ENCODE measurements at regions not wholly inside any gene's neighbourhood (a gene's known extent, or its start where the extent isn't known, plus 50 kb on each side); places are given as distances from the start of the nearest gene placed in this dataset.
"Not testable (repeated sequence)": the region's sequence is repeated elsewhere in the genome, so short reads cannot be mapped to it uniquely, and the experiment has no call there.

DNA sequence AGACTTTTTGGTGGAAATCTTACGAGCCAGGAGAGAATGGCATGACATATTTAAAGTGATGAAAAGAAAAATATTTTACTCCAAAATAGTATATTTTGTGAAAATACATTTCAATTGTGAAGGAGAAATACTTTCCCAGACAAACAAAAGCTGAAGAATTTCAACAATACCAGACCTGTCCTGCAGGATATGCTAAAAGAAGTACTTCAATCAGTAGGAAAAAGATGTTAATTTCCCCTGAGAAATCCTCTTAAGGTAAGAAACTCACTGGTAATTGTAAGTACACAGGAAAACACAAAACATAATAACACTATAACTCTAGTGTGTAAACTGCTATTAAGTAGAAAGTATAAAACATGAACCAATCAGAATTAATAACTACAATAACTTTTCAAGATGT is 341.8 kb upstream of the GJE1 start:
- DNase-seq (ENCODE audit: low read depth in 2 of 3, low spot score in 2 of 3): no peak

DNA sequence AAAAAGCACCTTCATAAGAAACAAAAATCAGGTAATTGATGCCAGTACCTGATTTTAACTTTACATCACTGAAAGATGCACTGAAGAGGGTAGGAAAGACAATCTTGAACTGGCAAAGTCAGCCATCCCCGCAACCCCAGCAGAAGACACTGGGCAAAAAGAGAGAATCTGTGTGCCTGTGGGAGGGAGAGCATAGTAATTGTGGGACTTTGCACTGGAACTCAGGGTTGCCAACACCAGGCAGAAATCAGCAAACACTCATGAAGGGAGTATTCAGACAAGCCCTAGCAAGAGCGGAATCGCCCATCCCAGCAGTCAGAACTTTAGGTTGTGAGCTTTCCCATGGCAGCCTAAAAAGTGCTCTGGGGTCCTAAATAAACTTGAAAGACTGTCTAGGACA is 344.6 kb upstream of the GJE1 start:
- DNase-seq (ENCODE audit: low read depth in 2 of 3, low spot score in 2 of 3): no peak

DNA sequence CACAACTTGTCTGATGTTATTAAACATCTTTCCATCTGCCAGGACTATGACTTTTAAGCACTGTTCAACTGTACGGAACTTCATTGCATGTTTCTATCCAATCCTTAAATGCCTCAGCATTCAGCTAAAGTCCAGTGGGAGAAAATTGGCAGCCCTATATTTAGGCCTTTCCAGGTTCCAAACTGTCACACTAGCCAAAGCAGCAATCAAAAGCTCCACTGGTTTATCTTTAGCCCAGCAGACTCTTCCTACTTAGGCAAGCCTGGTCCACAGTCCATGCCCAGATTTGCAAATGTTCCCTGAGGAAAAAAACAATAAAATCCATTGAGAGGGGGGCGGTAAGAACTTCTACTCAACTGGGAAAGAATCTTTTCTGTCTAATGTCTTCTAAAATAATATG is 349.1 kb upstream of the GJE1 start:
- DNase-seq (ENCODE audit: low read depth in 2 of 3, low spot score in 2 of 3): no peak

DNA sequence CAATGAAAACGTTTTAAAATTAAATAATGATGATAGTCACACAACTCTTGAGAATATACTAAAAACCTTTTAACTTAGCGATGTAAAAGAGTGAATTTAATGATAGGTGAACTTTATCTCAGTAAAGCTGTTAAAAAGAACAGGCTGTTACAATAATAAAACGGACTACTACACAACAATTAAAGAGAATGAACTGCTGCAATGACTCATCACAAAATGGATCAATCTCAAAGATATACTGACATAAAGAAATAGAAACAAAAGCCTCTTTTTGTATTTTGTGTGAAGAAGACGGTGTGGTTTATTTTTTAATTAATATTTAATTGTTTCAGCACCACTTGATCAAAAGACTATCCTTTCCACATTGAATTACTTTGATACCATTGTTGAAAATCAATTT is 352.4 kb upstream of the GJE1 start:
- no peak for DNase-seq (ENCODE audit: low read depth in 2 of 3, low spot score in 2 of 3)

DNA sequence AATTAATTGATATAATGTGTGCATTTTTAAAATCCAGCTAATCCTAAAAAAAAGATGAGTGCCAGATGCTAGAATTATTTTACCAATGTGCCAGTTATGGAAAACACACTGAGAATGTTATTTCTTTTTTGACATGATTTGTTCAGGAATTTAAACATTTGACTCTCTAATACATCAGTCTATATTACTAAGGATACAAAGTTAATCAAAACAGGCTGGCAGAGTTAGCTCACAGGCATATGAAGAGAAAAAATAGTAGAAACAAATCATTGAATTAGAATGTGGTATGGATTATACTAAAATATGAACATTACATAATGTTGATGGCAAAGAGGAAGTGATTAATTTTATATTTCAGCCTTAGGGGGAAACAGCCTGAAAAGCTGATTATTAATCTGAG is 368.3 kb upstream of the GJE1 start:
- DNase-seq (ENCODE audit: low read depth in 2 of 3, low spot score in 2 of 3): no peak

DNA sequence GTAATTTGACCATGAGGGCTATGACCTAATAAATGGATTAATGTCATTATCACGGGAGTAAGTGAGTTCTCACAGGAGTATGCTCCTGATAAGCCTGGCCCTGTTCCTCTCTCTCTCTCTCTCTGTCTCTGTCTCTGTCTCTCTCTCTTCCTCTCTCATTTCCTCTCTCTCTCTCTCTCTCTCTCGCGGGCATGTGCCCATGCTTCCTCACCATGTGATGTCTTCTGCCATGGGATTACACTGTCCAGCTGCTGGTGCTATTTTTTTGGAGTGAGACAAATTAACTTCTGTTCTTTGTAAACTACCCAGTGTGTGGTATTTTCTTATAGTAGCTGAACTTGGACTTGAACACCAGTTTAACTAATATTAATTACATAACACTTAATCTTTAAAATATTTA is 374.3 kb upstream of the GJE1 start:
- no peak for DNase-seq (ENCODE audit: low read depth in 2 of 3, low spot score in 2 of 3)

DNA sequence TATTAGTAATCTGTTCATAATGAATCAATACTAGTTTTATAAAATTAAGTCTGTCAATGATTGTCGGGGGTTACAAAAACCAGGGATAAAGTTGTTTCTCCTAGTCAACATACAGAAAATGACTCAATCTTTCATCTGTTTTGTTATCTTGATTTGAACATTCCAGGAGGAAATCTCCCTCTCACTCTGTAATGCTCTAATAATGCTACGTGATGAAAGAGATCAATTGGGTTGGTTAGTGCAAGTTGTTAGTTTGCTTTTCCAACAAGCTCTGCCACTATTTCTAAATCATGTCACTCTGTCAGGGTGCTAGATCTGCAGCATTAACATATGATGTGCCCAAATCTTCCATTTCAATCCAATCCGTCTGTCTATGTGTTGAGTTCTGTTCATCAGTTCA is 379.5 kb upstream of the GJE1 start:
- DNase-seq (ENCODE audit: low read depth in 2 of 3, low spot score in 2 of 3): no peak

DNA sequence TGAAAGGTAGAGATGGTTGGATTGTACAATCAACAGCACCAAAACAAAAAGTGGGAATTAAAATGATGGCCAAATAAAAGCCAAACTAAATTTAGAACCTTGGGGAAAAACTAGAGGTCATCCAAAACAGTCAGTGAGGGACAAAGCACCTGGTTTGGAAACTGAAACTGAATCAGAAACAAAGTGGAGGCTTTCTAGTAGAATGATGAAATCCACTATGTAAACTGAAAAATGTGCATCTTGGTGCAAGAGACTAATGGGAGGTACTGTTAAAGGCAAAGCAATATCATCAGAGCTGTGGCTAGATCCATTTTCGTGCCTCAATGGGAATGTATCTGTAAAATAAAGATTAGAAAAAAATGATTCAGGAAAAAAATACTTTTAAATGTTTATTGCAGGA is 380.0 kb upstream of the GJE1 start:
- DNase-seq (ENCODE audit: low read depth in 2 of 3, low spot score in 2 of 3): no peak

DNA sequence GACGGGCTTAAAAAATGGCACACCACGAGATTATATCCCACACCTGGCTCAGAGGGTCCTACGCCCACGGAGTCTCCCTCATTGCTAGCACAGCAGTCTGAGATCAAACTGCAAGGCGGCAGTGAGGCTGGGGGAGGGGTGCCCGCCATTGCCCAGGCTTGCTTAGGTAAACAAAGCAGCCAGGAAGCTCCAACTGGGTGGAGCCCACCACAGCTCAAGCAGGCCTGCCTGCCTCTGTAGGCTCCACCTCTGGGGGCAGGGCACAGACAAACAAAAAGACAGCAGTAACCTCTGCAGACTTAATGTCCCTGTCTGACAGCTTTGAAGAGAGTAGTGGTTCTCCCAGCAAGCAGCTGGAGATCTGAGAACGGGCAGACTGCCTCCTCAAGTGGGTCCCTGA is 386.4 kb upstream of the GJE1 start:
- not testable (repeated sequence) for DNase-seq (ENCODE audit: low read depth in 2 of 3, low spot score in 2 of 3)

DNA sequence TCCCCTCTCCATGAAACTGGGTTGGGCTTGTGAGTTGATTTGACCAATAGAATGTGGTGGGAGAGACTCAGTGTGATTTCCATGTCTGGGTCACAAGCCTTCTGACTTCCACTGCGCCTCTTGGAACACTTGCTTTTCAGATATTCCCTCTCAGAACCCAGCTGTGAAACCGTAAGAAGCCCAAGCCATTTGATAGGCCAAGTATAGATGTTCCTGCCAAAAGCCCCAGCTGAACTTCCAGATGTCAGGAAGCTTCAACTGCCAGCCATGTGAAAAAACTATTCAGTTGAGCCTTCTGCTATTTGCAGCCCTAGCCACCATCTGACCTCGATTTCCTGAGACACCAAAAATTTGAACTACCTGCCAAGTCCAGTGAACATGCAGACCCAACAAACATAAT is 387.8 kb upstream of the GJE1 start:
- DNase-seq (ENCODE audit: low read depth in 2 of 3, low spot score in 2 of 3): no peak

DNA sequence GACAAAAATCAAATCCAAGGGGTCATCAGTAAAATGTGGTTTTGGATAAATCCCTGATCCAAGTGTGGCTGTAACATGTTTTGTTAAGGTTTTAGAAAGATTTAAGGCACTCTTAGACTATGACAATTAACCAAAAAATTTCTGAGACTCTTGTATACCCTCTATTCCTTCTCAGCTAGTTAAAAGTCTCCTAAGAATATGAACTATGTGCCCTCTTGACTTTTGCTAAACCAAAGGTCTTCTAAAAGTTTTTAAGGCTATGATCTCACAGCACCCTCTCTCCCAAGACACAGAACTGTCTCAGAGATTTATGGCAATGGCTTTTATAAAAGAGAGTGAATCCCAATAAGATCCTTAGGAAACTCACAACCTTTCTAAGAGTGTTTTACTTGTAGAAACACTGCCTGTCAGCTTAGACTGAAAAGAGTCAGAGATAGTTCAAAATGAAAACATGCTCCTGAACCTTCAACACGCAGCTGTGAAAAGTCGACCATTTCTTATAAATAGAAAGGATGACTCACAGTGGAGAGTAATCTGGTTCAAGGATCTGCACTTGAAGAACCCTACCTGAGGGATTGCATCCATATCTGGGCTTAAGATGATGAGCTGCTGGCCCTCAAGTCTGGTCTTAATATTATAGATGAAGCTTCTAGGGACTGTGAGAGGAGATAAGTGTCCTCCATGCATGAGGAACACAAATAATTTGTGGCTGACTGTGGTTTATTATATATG is 388.4 kb upstream of the GJE1 start:
- no peak for DNase-seq (ENCODE audit: low read depth in 2 of 3, low spot score in 2 of 3)

DNA sequence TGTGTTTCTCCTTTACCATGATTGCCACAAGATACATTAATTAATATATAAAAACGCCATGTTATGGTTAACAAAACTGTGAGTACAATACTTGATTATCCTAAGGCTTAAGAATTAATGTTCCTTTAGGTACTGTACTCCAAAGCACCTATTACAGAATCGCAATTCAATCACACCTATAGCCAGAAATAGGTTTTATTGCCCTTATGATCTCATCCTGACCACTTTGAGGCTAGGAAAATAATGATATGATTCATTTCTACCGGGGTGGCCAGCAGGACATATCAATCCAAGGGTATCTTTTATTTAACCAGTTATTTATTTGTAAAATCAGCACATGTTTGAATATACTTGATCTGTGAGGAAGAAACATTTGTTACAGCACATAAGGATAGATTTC is 396.6 kb upstream of the GJE1 start:
- no peak for DNase-seq (ENCODE audit: low read depth in 2 of 3, low spot score in 2 of 3)

DNA sequence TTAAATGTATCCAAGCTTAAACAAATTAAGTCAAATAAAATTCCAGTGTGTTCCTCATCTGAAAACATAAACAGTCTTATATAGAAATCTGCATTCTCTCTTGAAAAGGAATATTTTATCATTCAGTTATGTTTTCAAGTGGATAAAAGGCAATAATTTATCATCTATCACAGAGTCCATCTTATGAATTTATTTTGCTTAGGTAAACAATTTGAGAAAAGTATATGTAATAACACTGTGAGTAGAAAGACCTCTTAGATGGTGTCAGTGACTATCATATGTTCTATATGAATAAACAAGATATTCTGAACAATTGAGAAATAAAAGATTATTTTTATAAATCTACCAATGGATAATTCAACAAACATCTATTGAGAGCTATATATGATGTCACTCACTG is 397.6 kb upstream of the GJE1 start:
- DNase-seq (ENCODE audit: low read depth in 2 of 3, low spot score in 2 of 3): no peak

DNA sequence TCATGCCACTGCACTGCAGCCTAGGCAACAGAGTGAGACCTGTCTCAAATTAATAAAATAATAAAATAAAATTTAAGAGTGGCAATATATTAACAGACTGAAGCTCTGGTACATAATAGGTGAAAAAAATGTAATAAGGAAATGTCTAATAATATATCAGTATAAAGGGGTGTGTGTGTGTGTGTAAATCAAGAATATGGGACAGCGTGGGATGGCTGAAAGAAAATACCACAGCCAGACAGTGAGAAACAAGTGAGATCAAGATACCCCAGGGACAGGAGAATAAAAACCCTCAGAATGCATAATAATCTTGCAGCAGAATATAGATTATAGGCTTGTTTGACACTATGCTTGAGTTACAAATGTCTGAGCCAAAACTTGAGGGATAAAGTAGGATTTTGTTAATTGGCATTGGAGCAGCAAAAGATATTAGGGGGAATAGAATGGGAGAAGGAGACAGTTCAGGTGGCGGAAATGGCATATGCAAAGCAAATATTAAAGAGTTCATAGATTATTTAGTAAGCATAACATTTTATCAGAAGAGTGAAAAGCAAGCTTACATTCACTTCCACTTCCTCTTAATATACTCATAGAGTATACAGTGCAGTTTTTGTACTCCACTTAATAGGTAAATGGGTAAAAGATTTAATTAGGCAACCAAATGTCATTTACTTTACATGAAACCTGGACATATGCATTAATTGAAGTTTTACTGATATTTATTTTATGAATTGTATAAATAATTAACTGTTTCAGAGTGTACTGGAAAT is 398.5 kb upstream of the GJE1 start:
- DNase-seq (ENCODE audit: low read depth in 2 of 3, low spot score in 2 of 3): no peak

DNA sequence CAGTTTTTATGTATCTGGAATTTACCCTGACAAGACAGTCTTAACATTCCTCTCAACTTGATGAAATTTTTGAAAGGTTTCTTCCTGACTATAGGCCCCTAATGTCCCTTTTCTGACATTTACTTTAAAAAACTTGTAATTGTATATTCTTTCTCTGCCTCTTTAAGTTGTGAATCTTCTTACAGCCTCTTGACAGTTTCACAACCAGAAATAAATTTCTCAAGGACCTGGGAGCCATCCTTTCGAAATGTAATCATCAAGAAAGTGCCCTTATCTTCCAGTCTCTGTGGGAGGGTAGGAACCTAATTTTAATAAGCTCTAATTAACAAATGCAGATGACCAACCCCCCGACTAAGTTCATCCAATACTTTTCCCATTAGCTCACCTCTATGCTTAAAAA is 403.6 kb upstream of the GJE1 start:
- no peak for DNase-seq (ENCODE audit: low read depth in 2 of 3, low spot score in 2 of 3)

DNA sequence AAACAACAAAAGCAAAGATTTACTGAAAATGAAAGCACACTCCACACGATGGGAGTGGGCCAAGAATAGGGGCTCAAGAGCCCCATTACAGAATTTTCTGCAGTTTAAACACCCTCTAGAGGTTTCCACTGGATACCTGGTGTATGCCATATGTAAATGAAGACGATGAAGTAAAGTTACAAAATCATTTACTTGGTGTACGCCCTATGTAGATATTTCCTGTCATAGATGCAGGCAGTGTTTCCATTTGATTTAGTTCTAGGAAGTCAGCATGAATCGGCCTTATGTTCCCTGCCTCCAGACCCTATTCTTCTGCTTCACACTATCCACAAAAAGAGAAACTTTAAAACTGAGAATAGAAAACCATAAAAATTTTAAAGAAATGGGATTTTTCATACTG is 404.4 kb upstream of the GJE1 start:
- no peak for DNase-seq (ENCODE audit: low read depth in 2 of 3, low spot score in 2 of 3)

DNA sequence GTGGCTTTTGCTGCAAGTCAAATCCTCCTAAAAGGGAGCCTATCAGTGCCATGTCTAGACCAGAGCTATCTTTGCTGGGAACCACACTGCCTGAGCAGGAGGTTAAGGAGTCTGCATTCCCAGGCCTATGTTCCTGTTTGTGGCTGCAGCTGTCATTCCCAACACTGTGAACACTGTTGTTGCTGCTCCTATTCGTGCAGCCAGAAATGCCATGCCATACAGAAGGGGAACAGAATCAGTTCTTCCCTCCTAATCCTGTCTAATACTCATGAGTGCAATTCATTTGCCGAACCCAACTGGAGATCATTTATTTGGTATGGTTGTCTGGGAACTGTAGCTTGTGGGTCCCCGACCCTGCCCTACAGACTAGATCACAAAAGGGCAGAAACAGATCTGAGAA is 406.5 kb upstream of the GJE1 start:
- DNase-seq (ENCODE audit: low read depth in 2 of 3, low spot score in 2 of 3): no peak

DNA sequence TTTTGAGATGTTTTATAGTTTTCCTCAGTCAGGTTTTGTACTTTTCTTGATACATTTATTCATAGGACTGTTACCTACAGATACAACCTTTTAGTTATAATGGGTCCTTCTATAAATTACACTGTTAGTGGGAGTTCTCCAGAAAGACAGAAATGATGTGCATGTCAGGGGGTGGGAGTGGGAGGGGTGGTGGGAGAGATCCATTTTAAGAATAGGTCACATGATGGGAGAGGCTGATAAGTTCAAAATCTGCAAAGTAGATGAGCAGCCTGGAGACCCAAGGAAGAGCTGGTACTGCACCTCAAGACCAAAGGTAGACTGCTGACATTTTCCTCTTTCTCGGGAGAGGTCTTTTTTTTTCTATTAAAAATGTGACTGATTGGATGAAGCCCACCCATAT is 408.0 kb upstream of the GJE1 start:
- DNase-seq (ENCODE audit: low read depth in 2 of 3, low spot score in 2 of 3): no peak

DNA sequence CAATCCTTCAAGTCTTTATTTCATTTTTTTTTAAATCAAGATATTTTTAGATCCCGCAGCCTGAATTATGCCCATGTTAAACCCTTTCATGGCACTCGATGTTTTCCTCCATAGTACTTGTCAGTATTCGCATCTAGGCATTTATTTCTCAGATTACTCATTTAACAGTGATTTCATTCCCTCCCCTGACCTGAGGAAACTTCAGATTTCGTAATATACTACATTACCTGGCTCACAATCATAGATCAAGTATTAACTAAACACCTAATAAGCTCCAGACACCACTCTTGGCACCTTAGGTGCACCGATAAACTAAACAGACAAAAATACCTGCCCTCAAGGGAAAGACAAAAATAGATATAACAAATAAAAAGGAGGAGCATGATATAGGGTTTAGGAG is 413.2 kb upstream of the GJE1 start:
- DNase-seq (ENCODE audit: low read depth in 2 of 3, low spot score in 2 of 3): no peak

DNA sequence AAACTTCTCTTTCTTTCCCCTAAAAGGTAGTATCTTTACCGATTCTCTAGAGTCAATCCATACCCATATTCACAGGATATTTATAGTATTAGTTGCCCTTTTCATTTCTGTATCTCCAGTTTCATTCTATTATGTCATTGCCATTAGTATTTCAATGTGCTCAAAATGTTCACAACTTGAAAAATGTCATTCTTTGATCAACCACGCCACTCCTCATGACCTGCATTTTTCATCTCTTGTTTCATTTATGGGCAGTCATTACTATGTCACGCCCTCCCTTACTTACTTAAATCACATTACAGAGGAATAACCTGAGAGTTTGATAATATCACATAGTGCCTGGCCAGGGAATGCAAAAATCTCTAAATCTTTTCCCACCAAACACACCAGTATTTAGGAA is 427.3 kb upstream of the GJE1 start:
- no peak for DNase-seq (ENCODE audit: low read depth in 2 of 3, low spot score in 2 of 3)

DNA sequence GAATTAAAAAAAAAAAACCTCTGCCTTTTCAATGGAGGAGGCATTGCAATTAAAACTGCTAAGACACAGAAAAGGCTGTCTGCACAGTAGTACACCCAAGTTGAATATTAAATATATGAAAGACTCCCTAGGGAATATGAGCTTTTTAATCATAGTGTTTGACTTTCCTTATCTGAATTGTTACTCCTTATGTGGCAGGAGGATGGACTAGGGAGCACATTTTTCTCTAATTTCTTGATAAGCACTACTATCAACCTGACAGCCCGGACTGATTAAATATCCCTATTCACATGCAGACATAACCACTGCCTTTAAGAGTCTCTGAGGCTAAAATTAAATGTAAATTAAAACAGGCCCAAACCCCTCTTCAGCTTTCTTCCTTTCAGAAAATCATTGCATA is 428.6 kb upstream of the GJE1 start:
- DNase-seq (ENCODE audit: low read depth in 2 of 3, low spot score in 2 of 3): no peak

DNA sequence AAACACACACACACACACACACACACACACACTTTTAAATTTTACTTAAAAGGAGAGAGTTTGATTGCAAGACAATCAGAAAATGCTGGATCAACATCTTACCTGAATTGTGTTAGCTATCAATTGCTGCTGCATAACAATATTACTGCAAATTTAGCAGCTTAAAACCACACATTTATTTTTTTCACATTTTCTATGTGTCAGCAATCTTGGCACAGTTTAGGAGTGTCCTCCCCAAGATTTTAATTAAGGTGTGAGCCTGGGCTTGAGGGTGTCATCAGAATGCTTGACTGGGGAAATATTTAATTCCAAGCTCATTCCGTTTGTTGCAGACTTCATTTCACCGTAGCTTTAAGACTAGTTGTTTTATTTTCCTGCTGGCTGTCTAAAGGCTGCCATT is 431.0 kb upstream of the GJE1 start:
- DNase-seq (ENCODE audit: low read depth in 2 of 3, low spot score in 2 of 3): no peak

DNA sequence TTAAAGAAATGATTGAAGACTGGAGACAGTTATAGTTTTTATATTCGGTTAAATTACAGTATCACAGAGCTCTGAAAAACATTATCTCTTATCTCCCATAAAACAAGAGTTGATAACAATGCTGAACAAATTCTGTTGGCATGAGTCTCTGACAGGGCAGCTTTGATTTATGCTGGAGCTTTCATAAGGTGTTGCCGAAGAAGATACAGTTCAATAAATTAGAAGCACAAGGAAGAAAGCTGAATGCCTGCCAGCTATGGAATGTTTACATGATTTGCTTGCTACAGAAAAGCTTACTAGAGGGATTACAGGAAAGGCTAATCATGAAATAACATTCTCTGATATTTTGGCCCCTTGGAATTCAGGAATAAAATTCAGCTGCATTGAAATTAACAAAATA is 431.9 kb upstream of the GJE1 start:
- no peak for DNase-seq (ENCODE audit: low read depth in 2 of 3, low spot score in 2 of 3)
